ENCODE measurements at regions not wholly inside any gene's neighbourhood (a gene's known extent, or its start where the extent isn't known, plus 50 kb on each side); places are given as distances from the start of the nearest gene placed in this dataset.

DNA sequence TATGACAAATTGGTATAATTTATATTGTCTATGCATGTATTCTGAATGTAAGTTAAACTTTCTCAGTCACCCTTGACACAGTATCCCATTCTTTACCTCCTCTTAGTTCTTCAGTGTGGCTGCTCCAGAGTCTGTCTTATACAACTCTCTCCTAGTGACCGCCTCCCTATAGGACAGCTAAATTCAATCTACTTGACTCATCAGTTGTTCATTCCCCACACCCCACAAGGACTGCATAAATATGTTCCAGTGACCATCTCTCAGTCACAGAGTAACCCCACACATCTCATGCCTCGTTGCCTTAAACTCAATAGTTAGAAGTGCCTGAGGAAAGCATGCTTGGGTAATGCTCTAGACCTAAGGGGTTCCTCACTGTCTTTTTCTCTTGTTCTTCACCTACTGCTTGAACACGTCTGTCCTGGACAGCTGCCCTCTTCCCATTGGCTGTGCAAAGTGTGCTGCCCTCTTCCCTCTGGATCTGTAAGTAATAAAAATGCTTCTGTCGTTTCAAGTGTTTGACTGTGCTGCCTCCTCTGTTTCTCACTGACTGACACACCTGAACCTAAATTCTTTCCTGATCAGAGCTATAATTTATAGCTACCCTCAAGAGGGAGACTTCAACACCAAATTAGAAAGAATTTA, 494.6 kb upstream of the GRM3 start:
- DNase-seq, result no peak
- H3K36me3 ChIP-seq, result no peaks in the 10 kb centered on the region
- TF ChIP-seq EP300 (IDR thresholded peaks at IDR 0.05), result no peak
- no peak for TF ChIP-seq POLR2A (IDR thresholded peaks at IDR 0.05)
- TF ChIP-seq POLR2AphosphoS5 (IDR thresholded peaks at IDR 0.05), result no peak
- TF ChIP-seq, protein P1, sequence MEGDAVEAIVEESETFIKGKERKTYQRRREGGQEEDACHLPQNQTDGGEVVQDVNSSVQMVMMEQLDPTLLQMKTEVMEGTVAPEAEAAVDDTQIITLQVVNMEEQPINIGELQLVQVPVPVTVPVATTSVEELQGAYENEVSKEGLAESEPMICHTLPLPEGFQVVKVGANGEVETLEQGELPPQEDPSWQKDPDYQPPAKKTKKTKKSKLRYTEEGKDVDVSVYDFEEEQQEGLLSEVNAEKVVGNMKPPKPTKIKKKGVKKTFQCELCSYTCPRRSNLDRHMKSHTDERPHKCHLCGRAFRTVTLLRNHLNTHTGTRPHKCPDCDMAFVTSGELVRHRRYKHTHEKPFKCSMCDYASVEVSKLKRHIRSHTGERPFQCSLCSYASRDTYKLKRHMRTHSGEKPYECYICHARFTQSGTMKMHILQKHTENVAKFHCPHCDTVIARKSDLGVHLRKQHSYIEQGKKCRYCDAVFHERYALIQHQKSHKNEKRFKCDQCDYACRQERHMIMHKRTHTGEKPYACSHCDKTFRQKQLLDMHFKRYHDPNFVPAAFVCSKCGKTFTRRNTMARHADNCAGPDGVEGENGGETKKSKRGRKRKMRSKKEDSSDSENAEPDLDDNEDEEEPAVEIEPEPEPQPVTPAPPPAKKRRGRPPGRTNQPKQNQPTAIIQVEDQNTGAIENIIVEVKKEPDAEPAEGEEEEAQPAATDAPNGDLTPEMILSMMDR (IDR thresholded peaks at IDR 0.05), result no peak
- no peak overlapping the region for H3K27ac ChIP-seq
- 42 to 56% (median 55%) methylated on average over 4 of the region's 4 CpGs for WGBS, 5 donors
- peaks cover 0 to 8% (median 2%) of the 10 kb centered on the region in 4 donors for H3K9me3 ChIP-seq
- H3K4me1 ChIP-seq, result no peaks in the 10 kb centered on the region
- intact Hi-C loops (cut with DNase I; ENCODE audit: low total_unique reads), result no loop called here
- H3K4me3 ChIP-seq, result no peak overlapping the region
- H3K27me3 ChIP-seq, result no peaks in the 10 kb centered on the region

DNA sequence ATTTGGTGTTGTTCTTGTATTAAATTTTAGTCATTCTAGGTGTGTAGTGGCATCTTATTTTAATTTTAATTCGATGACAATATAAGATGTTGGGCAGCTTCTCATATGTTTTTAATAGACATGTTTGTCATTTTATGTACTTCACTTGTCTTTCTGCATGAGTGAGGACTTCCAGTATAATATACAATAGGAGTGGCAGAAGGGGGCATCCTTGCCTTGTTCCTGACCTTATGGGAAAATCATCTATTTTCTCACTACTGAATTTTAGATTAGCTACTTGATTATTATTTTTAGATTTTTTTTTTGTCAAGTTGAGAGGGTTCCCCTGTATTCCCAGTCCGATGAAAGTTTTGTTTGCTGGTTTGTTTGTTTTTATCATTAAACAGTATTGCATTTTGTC, 495.2 kb upstream of the GRM3 start:
- intact Hi-C loops (cut with DNase I; ENCODE audit: low total_unique reads), result no loop called here
- Histone ChIP-seq H3K9me3 (peaks cover 0 to 8% (median 2%) of the 10 kb centered on the region in 4 donors), H3K4me3 (no peak overlapping the region), H3K27ac (no peak overlapping the region), H3K27me3 (no peaks in the 10 kb centered on the region), H3K4me1 (no peaks in the 10 kb centered on the region), H3K36me3 (no peaks in the 10 kb centered on the region)
- no peak for DNase-seq
- 49 to 80% (median 61%) methylated on average over 2 of the region's 2 CpGs for WGBS, 5 donors
- TF ChIP-seq, protein P1 (IDR thresholded peaks at IDR 0.05), result no peak
- TF ChIP-seq POLR2AphosphoS5 (IDR thresholded peaks at IDR 0.05), result no peak
- TF ChIP-seq POLR2A (IDR thresholded peaks at IDR 0.05), result no peak
- TF ChIP-seq EP300 (IDR thresholded peaks at IDR 0.05), result no peak

DNA sequence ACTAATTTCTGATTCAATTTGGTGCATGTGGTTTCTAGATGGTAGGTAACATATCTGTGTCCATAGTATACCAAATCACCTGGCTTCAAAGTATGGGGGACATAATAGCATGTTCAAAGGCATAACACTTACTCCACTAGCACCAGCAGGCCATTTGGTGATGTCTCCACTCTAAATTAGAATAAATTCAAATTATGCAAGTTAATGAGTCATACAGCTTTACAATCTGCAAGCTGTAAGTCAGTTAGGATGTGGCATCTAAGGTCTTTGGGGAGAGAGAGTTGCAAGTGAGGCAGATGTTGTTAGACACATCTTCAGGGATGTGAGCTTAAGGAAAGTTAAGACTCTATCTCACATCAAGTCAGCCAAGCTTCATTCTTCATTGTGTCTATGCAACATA, 506.4 kb upstream of the GRM3 start:
- no peak overlapping the region for H3K4me3 ChIP-seq
- no peaks in the 10 kb centered on the region for H3K27me3 ChIP-seq
- no peak overlapping the region for H3K27ac ChIP-seq
- no peak for DNase-seq
- H3K9me3 ChIP-seq, result no peaks in the 10 kb centered on the region
- TF ChIP-seq POLR2AphosphoS5 (IDR thresholded peaks at IDR 0.05), result no peak
- no peak for TF ChIP-seq POLR2A (IDR thresholded peaks at IDR 0.05)
- no peak for TF ChIP-seq EP300 (IDR thresholded peaks at IDR 0.05)
- TF ChIP-seq, protein P1 (IDR thresholded peaks at IDR 0.05), result no peak
- no peaks in the 10 kb centered on the region for H3K4me1 ChIP-seq
- intact Hi-C loops (cut with DNase I; ENCODE audit: low total_unique reads), result no loop called here
- no peaks in the 10 kb centered on the region for H3K36me3 ChIP-seq

DNA sequence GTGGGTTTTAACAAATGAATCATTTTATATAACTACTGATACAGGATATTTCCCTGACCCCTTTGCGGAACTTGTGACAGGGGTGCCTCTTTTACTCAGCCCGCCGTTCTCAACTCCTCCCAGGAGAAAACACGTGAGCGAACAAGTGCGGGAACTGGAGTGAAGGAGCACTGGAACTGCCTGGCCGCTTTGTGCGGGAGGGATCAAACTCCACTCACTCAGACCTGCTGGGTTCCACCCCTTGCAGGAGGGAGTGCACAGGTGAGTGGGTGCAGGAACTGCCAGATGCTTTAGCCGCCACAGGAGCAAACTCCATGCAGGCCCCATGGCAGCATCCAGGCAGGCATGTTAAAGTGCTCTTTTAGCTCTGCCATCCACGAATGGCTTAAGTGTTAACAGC, 513.4 kb upstream of the GRM3 start:
- no peak overlapping the region for H3K27ac ChIP-seq
- no peaks in the 10 kb centered on the region for H3K4me1 ChIP-seq
- TF ChIP-seq EP300 (IDR thresholded peaks at IDR 0.05) (no peak), POLR2AphosphoS5 (IDR thresholded peaks at IDR 0.05) (no peak), POLR2A (IDR thresholded peaks at IDR 0.05) (no peak)
- TF ChIP-seq, protein P1 (IDR thresholded peaks at IDR 0.05), result no peak
- WGBS, 5 donors, result 85 to 92% (median 88%) methylated on average over 10 of the region's 10 CpGs
- no peaks in the 10 kb centered on the region for H3K36me3 ChIP-seq
- H3K27me3 ChIP-seq, result no peaks in the 10 kb centered on the region
- DNase-seq, result no peak
- peaks cover 0 to 9% (median 0%) of the 10 kb centered on the region in 4 donors for H3K9me3 ChIP-seq
- intact Hi-C loops (cut with DNase I; ENCODE audit: low total_unique reads), result no loop called here
- H3K4me3 ChIP-seq, result no peak overlapping the region
